SK-N-SH (cell line): ENCODE measurements at regions not wholly inside any gene's neighbourhood (a gene's known extent, or its start where the extent isn't known, plus 50 kb on each side); places are given as distances from the start of the nearest gene placed in this dataset.

Experiments used
- CTCF ChIA-PET: fragments of 300-600, 350-600 bp; formaldehyde crosslinking; extraction: SDS; loops from one replicate; lab custom pipeline; 2021; lab: Yijun Ruan, JAX
- POLR2A ChIA-PET: fragments of 350-600 bp; sonication (Branson Sonifier 250); formaldehyde crosslinking; extraction: SDS; loops from one replicate; lab custom pipeline; 2020; ENCODE audit warnings: antibody characterized with exemption, inconsistent platforms; lab: Yijun Ruan, JAX
- DNase-seq: peaks from one replicate; pipeline ENCODE4 v3.0.0; 2012
- H2AFZ ChIP-seq: fragments of 200-600 bp; sonication (generic); 2 replicates; pipeline ENCODE4 v1.8.1; 2016; ENCODE audit warnings: antibody characterized with exemption, mild to moderate bottlenecking, low read depth
- H3F3A ChIP-seq: fragments of 200-600 bp; sonication (generic); replicated peaks from 2 replicates; pipeline ENCODE3; 2016; ENCODE audit warnings: antibody characterized with exemption, mild to moderate bottlenecking; ENCODE audit not compliant: insufficient read depth
- H3K27ac ChIP-seq, 2 experiments: fragments of 200-500 bp in 1 of 2; fragments of 200-600 bp in 1 of 2; sonication (Bioruptor generic) in 1 of 2; sonication (generic), shearing (Covaris generic) in 1 of 2; 2 replicates each; pipeline versions ENCODE4 v1.5.1 to v1.6.1; 2014 to 2016; ENCODE audit warnings: low read depth in 2 of 2, inconsistent platforms in 1 of 2, low read length in 1 of 2, mild to moderate bottlenecking in 1 of 2, mixed read lengths in 1 of 2
- H3K27me3 ChIP-seq: fragments of 200-600 bp; sonication (generic), shearing (Covaris generic); 2 replicates; pipeline ENCODE4 v1.6.1; 2016; ENCODE audit warnings: mixed run types; ENCODE audit not compliant: insufficient read depth
- H3K36me3 ChIP-seq, 2 experiments: fragments of 200-500 bp in 1 of 2; fragments of 200-600 bp in 1 of 2; sonication (Bioruptor generic) in 1 of 2; sonication (generic) in 1 of 2; replicated peaks in 1 of 2; 2 replicates each; pipeline versions ENCODE3 to v1.5.1; 2014 to 2016; ENCODE audit warnings: low read length in 1 of 2, mild to moderate bottlenecking in 1 of 2; ENCODE audit not compliant: insufficient read depth in 2 of 2, control insufficient read depth in 1 of 2
- H3K4me1 ChIP-seq, 2 experiments: fragments of 200-500 bp in 1 of 2; fragments of 200-600 bp in 1 of 2; sonication (Bioruptor generic) in 1 of 2; sonication (generic), shearing (Covaris generic) in 1 of 2; 2 replicates each; pipeline versions ENCODE4 v1.5.1 to v1.6.1; 2014 to 2016; ENCODE audit warnings: low read depth in 1 of 2, low read length in 1 of 2, mixed run types in 1 of 2; ENCODE audit not compliant: insufficient read depth in 2 of 2, control insufficient read depth in 1 of 2
- H3K4me2 ChIP-seq: fragments of 200-600 bp; sonication (generic), shearing (Covaris generic); 2 replicates; pipeline ENCODE4 v1.6.1; 2017; ENCODE audit warnings: mixed run types
- H3K4me3 ChIP-seq, 2 experiments: fragments of 200-500 bp in 1 of 2; fragments of 200-600 bp in 1 of 2; sonication (Bioruptor generic) in 1 of 2; sonication (generic), shearing (Covaris generic) in 1 of 2; 2 replicates each; pipeline versions ENCODE4 v1.5.1 to v1.8.1; 2014 to 2016; ENCODE audit warnings: low read depth in 2 of 2, inconsistent platforms in 1 of 2, low read length in 1 of 2, mild to moderate bottlenecking in 1 of 2, mixed read lengths in 1 of 2, moderate library complexity in 1 of 2
- H3K79me2 ChIP-seq: fragments of 200-600 bp; sonication (generic); 2 replicates; pipeline ENCODE4 v1.8.1; 2017; ENCODE audit warnings: mild to moderate bottlenecking; ENCODE audit not compliant: insufficient read depth
- H3K9ac ChIP-seq: fragments of 200-600 bp; sonication (generic); 2 replicates; pipeline ENCODE4 v1.6.1; 2017; ENCODE audit warnings: mixed run types
- H3K9me2 ChIP-seq: fragments of 200-600 bp; sonication (generic); 2 replicates; pipeline ENCODE4 v1.6.1; 2017; ENCODE audit warnings: mixed run types
- H3K9me3 ChIP-seq: fragments of 200-600 bp; sonication (generic); 2 replicates; pipeline ENCODE4 v1.6.1; 2017; ENCODE audit warnings: mixed run types, mild to moderate bottlenecking, moderate library complexity
- H4K20me1 ChIP-seq: fragments of 200-600 bp; sonication (generic); 2 replicates; pipeline ENCODE4 v1.6.1; 2017; ENCODE audit warnings: mild to moderate bottlenecking, mixed run types; ENCODE audit not compliant: insufficient read depth
- CHD2 ChIP-seq: fragments of 150-350 bp; IDR thresholded peaks from 2 replicates; pipeline ENCODE4 v1.6.1; 2018; ENCODE audit warnings: low read length; ENCODE audit not compliant: partially characterized antibody
- FOXM1 ChIP-seq: IDR thresholded peaks from 2 replicates; pipeline ENCODE4 v1.4.0; 2012; ENCODE audit warnings: low read depth, mild to moderate bottlenecking
- GATA2 ChIP-seq: sonication (generic); formaldehyde crosslinking; IDR thresholded peaks from 2 replicates; pipeline ENCODE4 v1.5.0; 2020; ENCODE audit warnings: mild to moderate bottlenecking, missing genetic modification reagents
- MEF2A ChIP-seq: IDR thresholded peaks from 2 replicates; pipeline ENCODE4 v1.4.0; 2012; ENCODE audit warnings: low read depth, borderline replicate concordance
- RCOR1 ChIP-seq: fragments of 150-350 bp; IDR thresholded peaks from 2 replicates; pipeline ENCODE4 v1.6.1; 2017; ENCODE audit warnings: antibody characterized with exemption, low read length
- RFX5 ChIP-seq: IDR thresholded peaks from 2 replicates; pipeline ENCODE4 v1.6.1; 2012; ENCODE audit warnings: mild to moderate bottlenecking, improper control_type of control experiment, low read length
- RXRA ChIP-seq: IDR thresholded peaks from 2 replicates; pipeline ENCODE4 v1.4.0; 2012; ENCODE audit warnings: low read depth, mild to moderate bottlenecking, borderline replicate concordance
- TCF12 ChIP-seq: IDR thresholded peaks from 2 replicates; pipeline ENCODE4 v1.4.0; 2012
- YY1 ChIP-seq: IDR thresholded peaks from 2 replicates; pipeline ENCODE4 v1.4.0; 2012; ENCODE audit warnings: low read depth, mild to moderate bottlenecking
- WGBS: methylation state at CpG from one replicate; pipeline ENCODE4 v1.1.6; 2017; ENCODE audit warnings: low lambda C conversion rate; 5-methylcytosine and 5-hydroxymethylcytosine counted together

DNA sequence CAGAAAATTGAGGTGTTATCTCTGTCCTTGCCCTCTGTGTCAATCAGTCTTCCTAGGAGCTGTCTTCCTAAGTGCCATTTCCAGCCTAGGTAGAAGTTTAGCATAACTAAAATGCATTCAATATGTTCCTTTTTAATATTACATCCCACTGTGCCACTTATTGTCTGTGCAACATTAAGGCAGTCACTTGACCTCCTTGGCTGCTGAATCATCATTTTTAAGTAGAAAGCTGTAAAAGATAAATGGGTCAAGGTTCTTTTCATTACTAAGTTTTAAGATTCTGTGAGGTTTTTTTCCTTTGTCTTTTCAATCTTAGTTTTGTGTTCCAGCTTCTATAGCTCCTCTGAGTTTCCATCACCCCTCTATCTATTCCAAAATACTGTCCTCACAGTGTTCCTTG, 371.9 kb upstream of the SOX9 start:
- H3K27me3 ChIP-seq: no peaks in the 10 kb centered on the region
- H3K27ac ChIP-seq: no peak overlapping the region
- no peak overlapping the region for H3K4me2 ChIP-seq
- no peak overlapping the region for H3K9ac ChIP-seq
- POLR2A ChIA-PET: no interaction called here
- no peak overlapping the region for H2AFZ ChIP-seq
- DNase-seq: no peak
- H3K4me3 ChIP-seq: no peak overlapping the region
- TF ChIP-seq RCOR1: no peak
- no peak for TF ChIP-seq MEF2A
- TF ChIP-seq GATA2: no peak
- no peak for TF ChIP-seq FOXM1
- TF ChIP-seq RFX5: no peak
- no peaks in the 10 kb centered on the region for H3F3A ChIP-seq
- H3K9me2 ChIP-seq: no peaks in the 10 kb centered on the region
- no peaks in the 10 kb centered on the region for H3K4me1 ChIP-seq
- H3K79me2 ChIP-seq: no peaks in the 10 kb centered on the region
- CTCF ChIA-PET: interaction anchor here (1.8 kb wide), 1 partner anchor 11 kb away, joined by 8 read pairs; no protein-coding TSS in a partner anchor
- H3K36me3 ChIP-seq: no peaks in the 10 kb centered on the region
- no peaks in the 10 kb centered on the region for H4K20me1 ChIP-seq
- H3K9me3 ChIP-seq: no peaks in the 10 kb centered on the region

DNA sequence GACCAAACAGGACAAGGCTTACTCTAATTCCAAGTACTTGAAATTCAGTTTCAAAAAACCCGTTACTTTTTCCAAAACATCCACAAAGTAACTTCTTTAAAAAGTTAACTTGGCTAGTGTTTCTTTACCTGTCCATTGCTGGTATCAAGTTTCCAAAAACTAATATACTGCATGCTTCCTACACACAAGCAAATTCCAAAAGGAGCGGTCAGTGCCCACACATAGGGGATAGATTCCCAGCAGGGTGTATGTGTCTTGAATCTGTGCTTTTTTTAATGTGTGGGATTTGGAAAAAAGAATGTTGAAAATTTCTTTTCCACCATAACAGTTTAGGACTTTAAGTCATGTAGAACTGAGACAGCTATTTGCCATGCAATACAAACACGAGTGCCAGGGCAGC, 367.8 kb upstream of the SOX9 start:
- POLR2A ChIA-PET: interaction anchor here (0.7 kb wide), 1 partner anchor 17 kb away, joined by 3 read pairs; no protein-coding TSS in a partner anchor
- CTCF ChIA-PET: no interaction called here

DNA sequence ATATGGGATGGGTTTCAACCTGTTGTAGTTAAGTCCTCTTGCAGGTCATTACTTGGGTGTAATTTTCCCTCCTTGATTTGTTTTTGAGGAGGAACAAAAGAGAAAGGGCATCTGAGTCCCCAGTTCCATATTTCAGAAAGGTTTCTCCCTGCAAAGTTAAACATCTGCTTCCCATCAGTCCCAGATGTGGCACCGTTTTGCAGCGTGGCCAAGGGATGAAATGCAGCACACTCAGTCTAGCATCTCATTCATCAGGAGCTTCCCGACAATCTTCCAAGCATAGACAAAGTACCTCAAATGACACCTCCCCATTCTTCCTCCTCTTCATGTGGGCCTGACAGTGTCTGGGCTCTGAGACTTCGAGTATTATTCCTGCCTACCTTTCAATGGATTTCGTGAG, 363.7 kb upstream of the SOX9 start:
- 46% methylated on average over 5 of the region's 5 CpGs for WGBS
- H3K9me3 ChIP-seq: no peaks in the 10 kb centered on the region
- no peak overlapping the region for H3K27ac ChIP-seq
- no peak overlapping the region for H3K9ac ChIP-seq
- no peaks in the 10 kb centered on the region for H3K79me2 ChIP-seq
- no peak overlapping the region for H3K4me2 ChIP-seq
- H3K27me3 ChIP-seq: no peaks in the 10 kb centered on the region
- no peaks in the 10 kb centered on the region for H3K36me3 ChIP-seq
- ChIA-PET CTCF (interaction anchor here (0.6 to 1.2 kb wide), 4 partner anchors 9 to 379 kb away, joined by 3 to 5 read pairs (median 4); no protein-coding TSS in a partner anchor), POLR2A (no interaction called here)
- DNase-seq: peak; percentile 31
- H2AFZ ChIP-seq: no peak overlapping the region
- H3K9me2 ChIP-seq: no peaks in the 10 kb centered on the region
- H3F3A ChIP-seq: no peaks in the 10 kb centered on the region
- no peak overlapping the region for H3K4me3 ChIP-seq
- H3K4me1 ChIP-seq: peaks cover 0 to 4% of the 10 kb centered on the region in 2 experiments; a peak in 2 of 4 replicates
- TF ChIP-seq GATA2: no peak
- no peak for TF ChIP-seq MEF2A
- no peak for TF ChIP-seq RXRA
- no peak for TF ChIP-seq CHD2
- TF ChIP-seq TCF12: peak; percentile 24; the same call in 1 of the 2 replicates
- TF ChIP-seq RFX5: no peak
- no peaks in the 10 kb centered on the region for H4K20me1 ChIP-seq

More for the DNA sequence above, 367.8 kb upstream of the SOX9 start:
- no peaks in the 10 kb centered on the region for H3K27me3 ChIP-seq
- no peaks in the 10 kb centered on the region for H4K20me1 ChIP-seq
- H3K4me3 ChIP-seq: no peak overlapping the region
- H3K36me3 ChIP-seq: no peaks in the 10 kb centered on the region
- H3K79me2 ChIP-seq: no peaks in the 10 kb centered on the region
- no peak for DNase-seq
- no peaks in the 10 kb centered on the region for H3F3A ChIP-seq
- H3K4me1 ChIP-seq: peaks cover 0 to 4% of the 10 kb centered on the region in 2 experiments; a peak in 2 of 4 replicates
- 81% methylated on average over 3 of the region's 3 CpGs for WGBS
- no peak overlapping the region for H2AFZ ChIP-seq
- H3K4me2 ChIP-seq: no peak overlapping the region
- no peak overlapping the region for H3K9ac ChIP-seq
- no peak for TF ChIP-seq YY1
- no peak overlapping the region for H3K27ac ChIP-seq
- no peaks in the 10 kb centered on the region for H3K9me2 ChIP-seq
- H3K9me3 ChIP-seq: no peaks in the 10 kb centered on the region
